Activated CD8-positive, alpha-beta memory T cell treated with anti-CD3 and anti-CD28 coated beads for 1 hour (primary cell): ENCODE measurements at regions not wholly inside any gene's neighbourhood (a gene's known extent, or its start where the extent isn't known, plus 50 kb on each side); places are given as distances from the start of the nearest gene placed in this dataset.
"Not testable (repeated sequence)": the region's sequence is repeated elsewhere in the genome, so short reads cannot be mapped to it uniquely, and the experiment has no call there.

Source experiments
- DNase-seq, 2 donors: peaks; one replicate each; pipeline ENCODE4 v3.0.0-alpha.2; 2020; ENCODE audit warnings: low read depth in 1 of 2; ENCODE audit errors: extremely low read depth in 1 of 2

GRCh38 chrX:43349363-43349762 is 306.7 kb upstream of the MAOA start:
- DNase-seq, result no peak

DNA sequence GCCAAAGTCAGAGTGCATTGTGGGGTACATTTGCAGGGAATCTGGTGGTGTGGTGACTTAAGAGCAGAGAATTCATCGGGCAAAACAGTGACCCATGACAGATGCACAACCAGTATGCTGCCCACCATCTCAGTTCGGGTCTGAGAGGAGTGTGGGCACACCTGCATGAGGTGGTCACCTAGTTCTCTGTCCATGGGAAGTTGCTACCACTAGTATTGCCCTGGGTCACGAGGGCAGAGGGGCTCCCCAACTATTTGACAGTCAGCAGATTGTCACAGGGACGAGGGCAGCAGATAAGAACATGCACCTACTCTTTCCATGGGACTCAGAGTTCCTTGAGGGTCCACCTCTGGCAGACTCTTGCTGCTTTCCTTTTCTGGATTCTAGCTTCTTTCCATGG is 305.2 kb upstream of the MAOA start:
- DNase-seq, result no peak

DNA sequence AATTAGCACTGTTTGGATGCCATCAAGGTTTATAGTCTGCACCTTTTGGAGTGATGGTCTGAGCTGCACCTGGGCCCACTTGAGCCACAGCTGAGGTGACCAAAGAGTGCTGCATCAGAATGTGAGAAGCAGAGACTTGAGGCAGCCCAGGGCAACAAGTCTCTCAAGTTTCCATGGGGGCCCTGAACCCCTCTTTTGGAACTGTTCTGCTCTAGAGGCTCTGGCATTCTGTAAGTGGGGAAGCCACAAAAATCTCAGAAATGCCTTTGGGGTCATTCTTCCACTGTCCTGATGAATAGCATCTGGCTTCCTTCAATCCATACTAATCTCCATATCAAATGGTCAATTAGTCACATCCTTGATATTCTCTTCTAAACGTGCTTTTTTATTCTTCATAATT is 298.4 kb upstream of the MAOA start:
- no peak for DNase-seq

- DNase-seq, result no peak
These were observed 283.1 kb upstream of the MAOA start for GRCh38 chrX:43373032-43373431.

DNA sequence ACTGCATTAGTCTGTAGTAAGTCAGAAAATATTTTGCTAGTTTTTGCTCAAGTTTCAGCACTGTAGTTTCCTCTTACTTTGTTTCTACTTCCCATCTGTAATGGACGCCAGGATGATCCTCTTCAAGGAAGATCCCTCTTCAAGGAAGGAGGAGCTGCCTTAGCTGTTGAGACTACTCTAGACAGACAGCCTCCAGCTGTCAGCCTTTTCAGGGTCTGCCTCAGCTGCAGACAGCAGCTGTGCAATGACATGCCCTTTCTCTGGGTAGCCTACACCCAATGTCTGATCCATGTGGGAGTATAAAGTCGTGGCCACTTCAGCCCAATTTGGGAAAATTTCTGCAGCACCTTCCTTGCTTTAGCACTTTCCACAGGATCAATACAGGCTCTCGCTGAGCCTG is 281.0 kb upstream of the MAOA start:
- DNase-seq, result no peak

GRCh38 chrX:43380704-43381103 is 275.4 kb upstream of the MAOA start:
- DNase-seq, result no peak

- no peak for DNase-seq
These were observed 269.2 kb upstream of the MAOA start for GRCh38 chrX:43386875-43387274.

- DNase-seq, result no peak
These were observed 250.9 kb upstream of the MAOA start for GRCh38 chrX:43405191-43405590.

GRCh38 chrX:43423876-43424275 is 232.2 kb upstream of the MAOA start:
- DNase-seq, result no peak

DNA sequence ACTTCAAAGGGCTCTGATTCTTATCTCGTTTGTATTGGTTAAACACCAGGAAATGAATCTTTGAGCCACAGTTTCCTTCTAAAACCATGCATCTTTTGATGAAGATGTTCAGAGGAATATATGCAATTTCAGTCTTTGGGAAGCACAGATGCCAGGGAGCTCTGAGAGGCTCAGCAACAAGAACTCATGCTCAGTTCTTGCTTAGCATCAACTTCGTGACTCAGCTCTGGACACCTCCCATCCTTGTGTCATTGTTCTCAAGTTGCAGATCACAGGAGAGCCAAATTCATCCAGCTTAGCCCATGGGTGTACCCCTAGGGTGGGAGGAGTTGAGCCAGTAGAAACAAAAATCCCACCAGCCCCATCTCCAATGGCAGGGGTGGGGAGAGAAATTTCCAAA is 219.6 kb upstream of the MAOA start:
- DNase-seq, result no peak

DNA sequence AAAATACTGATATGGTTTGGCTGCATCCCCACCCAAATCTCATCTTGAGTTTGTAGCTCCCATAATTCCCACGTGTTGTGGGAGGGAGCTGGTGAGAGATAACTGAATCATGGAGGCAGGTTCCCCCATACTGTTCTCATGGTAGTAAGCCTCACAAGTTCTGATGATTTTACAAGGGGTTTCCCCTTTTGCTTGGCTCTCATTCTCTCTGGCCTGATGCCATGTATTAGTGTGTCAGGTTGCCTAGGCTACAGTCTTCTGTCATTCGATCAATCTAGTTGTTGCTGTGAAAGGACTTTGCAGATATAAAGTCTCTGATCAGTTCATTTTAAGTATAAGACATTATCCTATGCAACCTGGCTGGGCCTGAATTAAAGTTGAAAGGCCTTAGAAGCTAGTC is 209.3 kb upstream of the MAOA start:
- DNase-seq, result no peak

DNA sequence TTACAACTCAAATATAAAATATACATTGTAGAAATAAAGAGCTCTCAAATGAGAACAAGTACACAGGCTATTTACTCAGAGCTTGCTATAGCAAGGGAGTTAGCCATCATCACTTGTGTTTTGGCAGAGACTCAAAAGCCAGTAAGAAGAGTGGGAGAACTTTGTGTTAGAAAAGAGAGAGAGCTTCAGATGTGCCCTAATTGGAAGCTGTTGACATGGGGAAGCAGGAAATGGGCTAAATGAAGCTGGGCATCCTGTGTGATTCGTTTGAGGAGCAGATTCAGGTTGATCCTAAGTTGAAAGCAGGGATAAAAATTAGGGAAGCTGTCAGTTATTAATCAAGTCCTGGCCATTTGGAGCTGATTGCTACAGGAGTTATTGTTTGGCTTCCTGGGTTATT is 207.4 kb upstream of the MAOA start:
- no peak for DNase-seq

DNA sequence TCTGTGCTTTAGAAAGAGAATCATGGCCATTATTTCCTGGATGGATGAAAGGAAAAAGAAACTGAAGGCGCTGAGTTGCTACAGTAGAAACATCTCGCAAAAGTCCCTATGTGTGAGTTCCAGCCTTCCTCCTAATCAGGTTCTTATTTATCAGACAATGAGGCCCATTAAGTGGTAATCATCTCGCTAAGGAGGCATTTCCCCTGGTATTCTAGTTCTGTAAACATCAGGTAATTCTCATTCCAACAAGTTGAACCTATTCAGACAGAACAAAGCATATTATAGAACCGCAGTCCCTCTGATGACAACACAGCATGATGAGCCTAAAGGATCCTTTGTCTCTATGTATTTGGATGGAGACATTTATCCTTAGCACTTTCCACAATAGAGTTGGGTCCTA is 205.7 kb upstream of the MAOA start:
- no peak for DNase-seq

DNA sequence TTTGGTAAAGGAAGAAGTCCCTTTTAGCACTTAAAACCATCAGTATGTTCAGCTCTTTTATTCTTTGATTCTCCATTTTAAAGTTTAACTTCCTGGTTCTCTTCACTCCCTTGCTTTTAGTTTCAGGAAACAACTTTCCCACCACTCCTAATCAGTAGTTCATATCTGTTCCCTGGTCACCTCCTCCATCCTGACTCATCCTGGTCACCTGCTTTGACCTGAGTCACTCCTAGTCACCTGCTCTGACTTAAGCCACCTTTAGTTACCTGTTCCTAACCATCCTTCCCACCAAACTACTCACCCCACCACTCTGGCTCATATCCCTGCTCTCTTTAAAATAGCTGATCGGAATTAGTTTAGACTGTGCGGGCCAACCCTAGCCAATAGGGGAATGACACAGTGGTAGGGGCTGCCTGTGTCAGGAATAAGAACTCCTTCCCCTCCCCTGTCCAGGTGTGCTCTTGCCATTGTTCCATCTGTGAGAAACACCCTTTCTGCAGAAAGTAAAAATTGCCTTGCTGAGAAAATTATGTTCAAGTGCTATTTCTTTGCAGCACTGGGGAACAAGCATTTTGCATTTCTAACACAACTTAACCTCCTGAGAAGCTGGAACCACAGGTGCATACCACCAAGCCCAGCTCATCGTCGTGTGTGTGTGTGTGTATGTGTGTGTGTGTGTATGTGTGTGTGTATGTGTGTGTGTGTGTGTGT is 204.0 kb upstream of the MAOA start:
- not testable (repeated sequence) for DNase-seq

- no peak for DNase-seq
These were observed 200.0 kb upstream of the MAOA start for GRCh38 chrX:43456063-43456462.

- DNase-seq, result no peak
These were observed 199.2 kb upstream of the MAOA start for GRCh38 chrX:43456906-43457305.

GRCh38 chrX:43467608-43468234 is 188.4 kb upstream of the MAOA start:
- no peak for DNase-seq

- no peak for DNase-seq
These were observed 186.6 kb upstream of the MAOA start for GRCh38 chrX:43469391-43470054.

- no peak for DNase-seq
These were observed 181.8 kb upstream of the MAOA start for GRCh38 chrX:43474321-43474720.

DNA sequence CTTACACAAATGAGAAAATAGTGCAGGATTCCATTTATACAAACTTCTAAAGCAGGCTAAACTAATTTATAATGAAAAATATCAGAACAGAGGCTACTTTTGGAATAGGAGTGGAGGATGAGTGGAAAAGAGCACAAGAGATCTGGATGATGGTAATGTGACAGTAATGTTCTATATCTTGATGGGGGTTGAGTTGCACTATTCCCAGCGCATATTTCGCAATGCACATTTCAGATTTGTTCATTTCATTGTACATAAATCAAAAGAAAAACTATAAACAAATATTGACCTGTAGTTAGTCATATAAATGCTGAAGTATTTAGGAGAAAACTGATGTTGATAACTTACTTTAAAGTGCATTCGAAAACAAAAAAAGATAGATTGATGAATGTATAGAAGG is 177.0 kb upstream of the MAOA start:
- no peak for DNase-seq

GRCh38 chrX:43479850-43480249 is 176.2 kb upstream of the MAOA start:
- DNase-seq, result no peak

- no peak for DNase-seq
These were observed 174.5 kb upstream of the MAOA start for GRCh38 chrX:43481576-43481975.
